Small intestine (tissue), 7 donors: ENCODE measurements at regions not wholly inside any gene's neighbourhood (a gene's known extent, or its start where the extent isn't known, plus 50 kb on each side); places are given as distances from the start of the nearest gene placed in this dataset.
"Not testable (repeated sequence)": the region's sequence is repeated elsewhere in the genome, so short reads cannot be mapped to it uniquely, and the experiment has no call there.

ENCODE experiments used
- DNase-seq, 2 donors: peaks; one replicate each; pipeline versions ENCODE4 v3.0.0 to v3.0.0-alpha.2; 2013
- FAIRE-seq: peaks from 2 replicates; lab custom pipeline; 2012; peaks lifted over from hg19 to GRCh38; lab: Jason Lieb, UNC
- H3K27ac ChIP-seq, 3 donors: one replicate each; pipeline ENCODE4 v1.5.1; 2013; ENCODE audit warnings: low read length in 2 of 3, mild to moderate bottlenecking in 2 of 3, control low read depth in 1 of 3, inconsistent platforms in 1 of 3, low read depth in 1 of 3, moderate library complexity in 1 of 3
- H3K27me3 ChIP-seq, 3 donors: one replicate each; pipeline ENCODE4 v1.6.1; 2013; ENCODE audit warnings: low read length in 3 of 3, inconsistent platforms in 1 of 3; ENCODE audit not compliant: control insufficient read depth in 3 of 3, insufficient read depth in 3 of 3
- H3K36me3 ChIP-seq, 3 donors: one replicate each; pipeline ENCODE4 v1.6.1; 2013; ENCODE audit warnings: low read length in 3 of 3, inconsistent platforms in 1 of 3, low read depth in 1 of 3, mild to moderate bottlenecking in 1 of 3, moderate library complexity in 1 of 3; ENCODE audit not compliant: control insufficient read depth in 3 of 3, insufficient read depth in 2 of 3
- H3K4me1 ChIP-seq, 3 donors: one replicate each; pipeline ENCODE4 v1.6.1; 2013; ENCODE audit warnings: low read length in 2 of 3, inconsistent platforms in 1 of 3, low read depth in 1 of 3, mild to moderate bottlenecking in 1 of 3, moderate library complexity in 1 of 3; ENCODE audit not compliant: control insufficient read depth in 3 of 3, insufficient read depth in 2 of 3
- H3K4me3 ChIP-seq, 3 donors: one replicate each; pipeline ENCODE4 v1.5.1; 2013; ENCODE audit warnings: low read length in 3 of 3, control low read depth in 1 of 3, inconsistent platforms in 1 of 3, low read depth in 1 of 3, mild to moderate bottlenecking in 1 of 3, moderate library complexity in 1 of 3
- H3K9me3 ChIP-seq, 2 donors: one replicate each; pipeline ENCODE4 v1.6.1; 2013; ENCODE audit warnings: low read depth in 1 of 2, low read length in 1 of 2; ENCODE audit not compliant: control insufficient read depth in 2 of 2, insufficient read depth in 1 of 2
- WGBS, 3 donors: extraction: QIAGEN DNeasy Blood & Tissue Kit; methylation state at CpG; one replicate each; pipeline ENCODE4 v1.1.7; 2013; 5-methylcytosine and 5-hydroxymethylcytosine counted together
- donor health status: healthy with polysubstance abuse.
- donor health status: control.
- donor health status: control.
- donor health status: Bipolar disorder and iron deficiency.
- donor health status: healthy.

- FAIRE-seq, result no peak
Observed at GRCh38 chr13:39930060-39930459, 274.6 kb downstream of the COG6 start.

GRCh38 chr13:39930544-39931444, 275.3 kb downstream of the COG6 start:
- FAIRE-seq (no peak), DNase-seq (no peak)
- Histone ChIP-seq H3K27ac (no peak overlapping the region), H3K36me3 (no peaks in the 10 kb centered on the region), H3K4me3 (no peak overlapping the region), H3K27me3 (no peaks in the 10 kb centered on the region), H3K4me1 (no peaks in the 10 kb centered on the region), H3K9me3 (peaks cover 0 to 6% of the 10 kb centered on the region in 2 donors)
- WGBS, 3 donors, result 71 to 81% (median 78%) methylated on average over 6 of the region's 6 CpGs

More at GRCh38 chr13:39930060-39930459, 274.6 kb downstream of the COG6 start:
- 52 to 70% (median 59%) methylated on average over 2 of the region's 2 CpGs for WGBS, 3 donors
- no peaks in the 10 kb centered on the region for H3K4me1 ChIP-seq
- H3K27ac ChIP-seq, result no peak overlapping the region
- H3K36me3 ChIP-seq, result no peaks in the 10 kb centered on the region
- no peak for DNase-seq
- H3K9me3 ChIP-seq, result peaks cover 0 to 9% of the 10 kb centered on the region in 2 donors
- H3K27me3 ChIP-seq, result no peaks in the 10 kb centered on the region
- H3K4me3 ChIP-seq, result no peak overlapping the region

GRCh38 chr13:39931505-39931904, 276.0 kb downstream of the COG6 start:
- Histone ChIP-seq H3K27me3 (no peaks in the 10 kb centered on the region), H3K27ac (no peak overlapping the region), H3K9me3 (no peaks in the 10 kb centered on the region), H3K4me1 (no peaks in the 10 kb centered on the region), H3K4me3 (no peak overlapping the region), H3K36me3 (no peaks in the 10 kb centered on the region)
- no peak for FAIRE-seq
- 86 to 87% (median 87%) methylated on average over 2 of the region's 2 CpGs for WGBS, 3 donors
- no peak for DNase-seq

- H3K4me1 ChIP-seq, FAIRE-seq, H3K27me3 ChIP-seq, DNase-seq, H3K36me3 ChIP-seq, H3K4me3 ChIP-seq, H3K9me3 ChIP-seq, H3K27ac ChIP-seq: not testable (repeated sequence)
- 48 to 85% (median 52%) methylated on average over 2 of the region's 2 CpGs for WGBS, 3 donors
Observed at GRCh38 chr13:39932514-39932913, 277.1 kb downstream of the COG6 start.

- Histone ChIP-seq H3K27ac (no peak overlapping the region), H3K4me1 (no peaks in the 10 kb centered on the region), H3K36me3 (no peaks in the 10 kb centered on the region), H3K4me3 (no peak overlapping the region), H3K27me3 (no peaks in the 10 kb centered on the region), H3K9me3 (no peaks in the 10 kb centered on the region)
- no peak for DNase-seq
- no peak for FAIRE-seq
- WGBS, 3 donors, result 3 to 78% (median 17%) methylated on average over 1 of the region's 1 CpG
Observed at GRCh38 chr13:39935155-39935554, 279.7 kb downstream of the COG6 start.

- H3K9me3 ChIP-seq, result no peaks in the 10 kb centered on the region
- WGBS, 3 donors, result 71 to 80% (median 80%) methylated on average over 2 of the region's 2 CpGs
- H3K4me3 ChIP-seq, result no peak overlapping the region
- H3K27ac ChIP-seq, result no peak overlapping the region
- DNase-seq (no peak), FAIRE-seq (no peak)
- no peaks in the 10 kb centered on the region for H3K4me1 ChIP-seq
- H3K36me3 ChIP-seq, result no peaks in the 10 kb centered on the region
- H3K27me3 ChIP-seq, result no peaks in the 10 kb centered on the region
Observed at GRCh38 chr13:39938596-39938995, 283.1 kb downstream of the COG6 start.

- no peak overlapping the region for H3K4me3 ChIP-seq
- no peak overlapping the region for H3K27ac ChIP-seq
- no peaks in the 10 kb centered on the region for H3K9me3 ChIP-seq
- no peaks in the 10 kb centered on the region for H3K4me1 ChIP-seq
- no peak for DNase-seq
- WGBS, 3 donors, result 78 to 91% (median 87%) methylated on average over 5 of the region's 5 CpGs
- peaks cover 0 to 3% (median 0%) of the 10 kb centered on the region in 3 donors for H3K27me3 ChIP-seq
- H3K36me3 ChIP-seq, result no peaks in the 10 kb centered on the region
- FAIRE-seq, result no peak
Observed at GRCh38 chr13:39941236-39941635, 285.8 kb downstream of the COG6 start.

- no peak for FAIRE-seq
- no peaks in the 10 kb centered on the region for H3K4me1 ChIP-seq
- H3K27ac ChIP-seq, result no peak overlapping the region
- peaks cover 0 to 3% (median 0%) of the 10 kb centered on the region in 3 donors for H3K27me3 ChIP-seq
- no peaks in the 10 kb centered on the region for H3K9me3 ChIP-seq
- DNase-seq, result no peak
- H3K4me3 ChIP-seq, result no peak overlapping the region
- 82% methylated on average over 8 of the region's 8 CpGs for WGBS, 3 donors
- no peaks in the 10 kb centered on the region for H3K36me3 ChIP-seq
Observed at GRCh38 chr13:39941911-39942551, 286.6 kb downstream of the COG6 start.
